PC-9 (cell line): ENCODE measurements at regions not wholly inside any gene's neighbourhood (a gene's known extent, or its start where the extent isn't known, plus 50 kb on each side); places are given as distances from the start of the nearest gene placed in this dataset.

Experiments
- BruUV-seq: library from RNA; stranded (reverse); fragments of 400-500 nt; replicated peaks from 2 replicates; lab custom pipeline; 2021; lab: Mats Ljungman, UMichigan
- CTCF ChIA-PET: fragments of 300-600 bp; sonication (Branson Sonifier 250); formaldehyde crosslinking; loops from one replicate; lab custom pipeline; 2022; ENCODE audit warnings: antibody characterized with exemption; lab: Charles Lee
- POLR2A ChIA-PET: fragments of 300-600 bp; sonication (Branson Sonifier 250); formaldehyde crosslinking; loops from one replicate; lab custom pipeline; 2022; ENCODE audit warnings: antibody characterized with exemption; ENCODE audit not compliant: unreplicated experiment; lab: Charles Lee
- DNase-seq, 2 experiments: peaks; one replicate each; pipeline versions ENCODE4 v3.0.0 to v3.0.0-alpha.2; 2015 to 2022; ENCODE audit warnings: mixed read lengths in 1 of 2
- H2AFZ ChIP-seq: fragments of 200-600 bp; sonication (generic); 2 replicates; pipeline ENCODE4 v1.8.1; 2017; ENCODE audit warnings: antibody characterized with exemption
- H3F3A ChIP-seq: fragments of 200-600 bp; sonication (generic); 2 replicates; pipeline ENCODE4 v1.8.1; 2017; ENCODE audit warnings: antibody characterized with exemption, mild to moderate bottlenecking, low read depth; ENCODE audit not compliant: insufficient read depth
- H3K27ac ChIP-seq: fragments of 200-600 bp; sonication (generic); 2 replicates; pipeline ENCODE4 v1.6.1; 2016; ENCODE audit warnings: mixed run types
- H3K27me3 ChIP-seq: fragments of 200-600 bp; sonication (generic); 2 replicates; pipeline ENCODE4 v1.6.1; 2016; ENCODE audit warnings: low read depth, mixed run types; ENCODE audit not compliant: insufficient read depth
- H3K36me3 ChIP-seq: fragments of 200-600 bp; sonication (generic); 2 replicates; pipeline ENCODE4 v1.6.1; 2016; ENCODE audit warnings: low read depth, mixed run types
- H3K4me1 ChIP-seq: fragments of 200-600 bp; sonication (generic); replicated peaks from 2 replicates; pipeline ENCODE4 v1.6.1; 2016; ENCODE audit warnings: mixed run types; ENCODE audit not compliant: insufficient read depth
- H3K4me2 ChIP-seq: fragments of 200-600 bp; sonication (generic); 2 replicates; pipeline ENCODE4 v1.6.1; 2017; ENCODE audit warnings: mixed run types
- H3K4me3 ChIP-seq: fragments of 200-600 bp; sonication (generic); 2 replicates; pipeline ENCODE4 v1.6.1; 2016; ENCODE audit warnings: mixed run types
- H3K79me2 ChIP-seq: fragments of 200-600 bp; sonication (generic); 2 replicates; pipeline ENCODE4 v1.6.1; 2017; ENCODE audit warnings: low read depth, mixed run types
- H3K9me2 ChIP-seq: fragments of 200-600 bp; sonication (generic); 2 replicates; pipeline ENCODE4 v1.8.1; 2017; ENCODE audit warnings: mild to moderate bottlenecking; ENCODE audit not compliant: insufficient read depth
- H3K9me3 ChIP-seq: fragments of 200-600 bp; sonication (generic); 2 replicates; pipeline ENCODE4 v1.8.1; 2016; ENCODE audit warnings: low read depth; ENCODE audit not compliant: insufficient read depth
- H4K20me1 ChIP-seq: fragments of 200-600 bp; sonication (generic); 2 replicates; pipeline ENCODE4 v1.8.1; 2017; ENCODE audit not compliant: insufficient read depth
- EZH2 ChIP-seq: fragments of 200-600 bp; sonication (generic); IDR thresholded peaks from 2 replicates; pipeline ENCODE4 v1.8.0; 2017; ENCODE audit warnings: antibody characterized with exemption, low read depth
- intact Hi-C: fragments of 100-400 bp; cut with micrococcal nuclease; formaldehyde crosslinking; loops from one replicate; pipeline ENCODE4 v1.10.0; 2022; ENCODE audit not compliant: unreplicated experiment
- TF ChIP-seq, protein P1 (sequence below): fragments of 200-600 bp; sonication (generic); conservative IDR thresholded peaks from 2 replicates; pipeline ENCODE4 v1.6.1; 2017; ENCODE audit warnings: mixed run types, antibody characterized with exemption, mild to moderate bottlenecking, moderate library complexity

- peak overlapping the region; percentile 8; the same call in 1 of the 2 replicates for H3K27ac ChIP-seq
- no peaks in the 10 kb centered on the region for H3K79me2 ChIP-seq
- POLR2A ChIA-PET, result no interaction called here
- H3K4me1 ChIP-seq, result peaks cover 16% of the 10 kb centered on the region
- no peaks in the 10 kb centered on the region; the same call in 1 of the 2 replicates for H3K9me3 ChIP-seq
- H3K9me2 ChIP-seq, result no peaks in the 10 kb centered on the region
- H2AFZ ChIP-seq, result no peak overlapping the region
- H3K4me3 ChIP-seq, result no peak overlapping the region
- H3F3A ChIP-seq, result peaks cover 10% of the 10 kb centered on the region; the same call in 1 of the 2 replicates
- no peaks in the 10 kb centered on the region for H4K20me1 ChIP-seq
- no peaks in the 10 kb centered on the region for H3K36me3 ChIP-seq
- TF ChIP-seq EZH2, result no peak
- TF ChIP-seq, protein P1, sequence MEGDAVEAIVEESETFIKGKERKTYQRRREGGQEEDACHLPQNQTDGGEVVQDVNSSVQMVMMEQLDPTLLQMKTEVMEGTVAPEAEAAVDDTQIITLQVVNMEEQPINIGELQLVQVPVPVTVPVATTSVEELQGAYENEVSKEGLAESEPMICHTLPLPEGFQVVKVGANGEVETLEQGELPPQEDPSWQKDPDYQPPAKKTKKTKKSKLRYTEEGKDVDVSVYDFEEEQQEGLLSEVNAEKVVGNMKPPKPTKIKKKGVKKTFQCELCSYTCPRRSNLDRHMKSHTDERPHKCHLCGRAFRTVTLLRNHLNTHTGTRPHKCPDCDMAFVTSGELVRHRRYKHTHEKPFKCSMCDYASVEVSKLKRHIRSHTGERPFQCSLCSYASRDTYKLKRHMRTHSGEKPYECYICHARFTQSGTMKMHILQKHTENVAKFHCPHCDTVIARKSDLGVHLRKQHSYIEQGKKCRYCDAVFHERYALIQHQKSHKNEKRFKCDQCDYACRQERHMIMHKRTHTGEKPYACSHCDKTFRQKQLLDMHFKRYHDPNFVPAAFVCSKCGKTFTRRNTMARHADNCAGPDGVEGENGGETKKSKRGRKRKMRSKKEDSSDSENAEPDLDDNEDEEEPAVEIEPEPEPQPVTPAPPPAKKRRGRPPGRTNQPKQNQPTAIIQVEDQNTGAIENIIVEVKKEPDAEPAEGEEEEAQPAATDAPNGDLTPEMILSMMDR, result no peak
- no peaks in the 10 kb centered on the region for H3K27me3 ChIP-seq
- no TSS peak for BruUV-seq
- H3K4me2 ChIP-seq, result peak overlapping the region; percentile 23
- DNase-seq, result no peak
- intact Hi-C loops, result no loop called here
- CTCF ChIA-PET, result no interaction called here
Measured at GRCh38 chr7:24024276-24025068, 259.5 kb upstream of the NPY start.

GRCh38 chr7:24025094-24025493, 258.9 kb upstream of the NPY start:
- no peak overlapping the region for H3K4me3 ChIP-seq
- peak overlapping the region; percentile 8; the same call in 1 of the 2 replicates for H3K27ac ChIP-seq
- H3K79me2 ChIP-seq, result no peaks in the 10 kb centered on the region
- peak overlapping the region; percentile 23 for H3K4me2 ChIP-seq
- no peaks in the 10 kb centered on the region for H3K27me3 ChIP-seq
- no peak for TF ChIP-seq EZH2
- TF ChIP-seq, protein P1, result no peak
- H4K20me1 ChIP-seq, result no peaks in the 10 kb centered on the region
- H3K9me2 ChIP-seq, result no peaks in the 10 kb centered on the region
- H2AFZ ChIP-seq, result no peak overlapping the region
- ChIA-PET POLR2A (no interaction called here), CTCF (no interaction called here)
- intact Hi-C loops, result no loop called here
- no TSS peak for BruUV-seq
- H3K36me3 ChIP-seq, result no peaks in the 10 kb centered on the region
- peaks cover 10% of the 10 kb centered on the region; the same call in 1 of the 2 replicates for H3F3A ChIP-seq
- peaks cover 16% of the 10 kb centered on the region for H3K4me1 ChIP-seq
- DNase-seq, result peak in 1 of 2 experiments; percentile 71
- H3K9me3 ChIP-seq, result no peaks in the 10 kb centered on the region; the same call in 1 of the 2 replicates

DNA sequence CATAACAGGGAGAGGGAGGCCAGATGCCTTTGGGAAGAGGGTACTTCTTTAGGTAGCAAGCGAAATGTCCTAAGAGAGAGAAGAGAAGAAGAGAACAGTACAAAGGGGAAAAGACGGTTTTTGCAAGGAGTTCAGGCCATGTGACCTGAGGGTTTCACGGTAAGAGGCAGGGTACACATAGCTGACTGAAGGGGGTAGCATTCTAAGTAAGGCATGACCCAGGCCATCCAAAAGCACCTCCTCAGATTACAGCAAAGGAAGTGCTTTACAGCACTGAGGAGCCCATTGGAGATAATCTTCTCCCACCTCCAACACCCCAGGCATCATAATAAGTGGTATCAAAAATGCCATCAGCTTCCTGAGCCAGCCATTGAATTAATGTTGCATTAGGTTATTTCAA, 258.2 kb upstream of the NPY start:
- Histone ChIP-seq H3K9me3 (no peaks in the 10 kb centered on the region; the same call in 1 of the 2 replicates), H3K27ac (no peak overlapping the region), H3K9me2 (no peaks in the 10 kb centered on the region), H3K79me2 (no peaks in the 10 kb centered on the region), H3K4me2 (no peak overlapping the region), H3F3A (peaks cover 10% of the 10 kb centered on the region; the same call in 1 of the 2 replicates), H2AFZ (no peak overlapping the region), H3K4me1 (peaks cover 16% of the 10 kb centered on the region), H3K36me3 (no peaks in the 10 kb centered on the region), H3K27me3 (no peaks in the 10 kb centered on the region), H4K20me1 (no peaks in the 10 kb centered on the region), H3K4me3 (no peak overlapping the region)
- intact Hi-C loops, result no loop called here
- TF ChIP-seq, protein P1, result no peak
- TF ChIP-seq EZH2, result no peak
- CTCF ChIA-PET, result no interaction called here
- no peak for DNase-seq
- POLR2A ChIA-PET, result no interaction called here
- BruUV-seq, result no TSS peak
